Activated B cell treated with CpG ODN at 0.5 μM for 24 hours (primary cell): ENCODE measurements at regions not wholly inside any gene's neighbourhood (a gene's known extent, or its start where the extent isn't known, plus 50 kb on each side); places are given as distances from the start of the nearest gene placed in this dataset.

ENCODE experiments used
- ATAC-seq: fragments of 200-7000 bp; cut with Tn5 transposase; one replicate; pipeline ENCODE4 v1.10.0; 2021; ENCODE audit warnings: low read depth, mild to moderate bottlenecking, moderate library complexity
- CTCF ChIA-PET: fragments of 350-600 bp; sonication (Branson Sonifier 250); formaldehyde crosslinking; loops from one replicate; lab custom pipeline; 2021; ENCODE audit warnings: antibody characterized with exemption; lab: Charles Lee
- POLR2A ChIA-PET: fragments of 350-600 bp; sonication (Branson Sonifier 250); formaldehyde crosslinking; loops from one replicate; lab custom pipeline; 2021; ENCODE audit warnings: antibody characterized with exemption; lab: Charles Lee
- DNase-seq: peaks from one replicate; pipeline ENCODE4 v3.0.0; 2022
- H3K27ac Mint-ChIP-seq: one replicate; pipeline ENCODE4 v1.8.0; 2020; ENCODE audit warnings: mixed read lengths
- H3K27me3 Mint-ChIP-seq: one replicate; pipeline ENCODE4 v1.8.0; 2021; ENCODE audit warnings: mixed read lengths
- H3K36me3 Mint-ChIP-seq: one replicate; pipeline ENCODE4 v1.8.0; 2021; ENCODE audit warnings: low read depth, mixed read lengths
- H3K4me1 Mint-ChIP-seq: one replicate; pipeline ENCODE4 v1.8.0; 2021; ENCODE audit warnings: mixed read lengths
- H3K4me3 Mint-ChIP-seq: one replicate; pipeline ENCODE4 v1.8.0; 2020; ENCODE audit warnings: mild to moderate bottlenecking, mixed read lengths
- H3K9me3 Mint-ChIP-seq: one replicate; pipeline ENCODE4 v1.8.0; 2020; ENCODE audit warnings: mixed read lengths
- intact Hi-C: fragments of 100-400 bp; cut with micrococcal nuclease; formaldehyde crosslinking; loops from one replicate; pipeline ENCODE4 v1.15.1; 2024
- TF ChIP-seq, protein P1 (sequence below): fragments of 200-600 bp; IDR thresholded peaks from one replicate; pipeline ENCODE4 v1.8.0; 2022; ENCODE audit warnings: antibody characterized with exemption, mild to moderate bottlenecking

DNA sequence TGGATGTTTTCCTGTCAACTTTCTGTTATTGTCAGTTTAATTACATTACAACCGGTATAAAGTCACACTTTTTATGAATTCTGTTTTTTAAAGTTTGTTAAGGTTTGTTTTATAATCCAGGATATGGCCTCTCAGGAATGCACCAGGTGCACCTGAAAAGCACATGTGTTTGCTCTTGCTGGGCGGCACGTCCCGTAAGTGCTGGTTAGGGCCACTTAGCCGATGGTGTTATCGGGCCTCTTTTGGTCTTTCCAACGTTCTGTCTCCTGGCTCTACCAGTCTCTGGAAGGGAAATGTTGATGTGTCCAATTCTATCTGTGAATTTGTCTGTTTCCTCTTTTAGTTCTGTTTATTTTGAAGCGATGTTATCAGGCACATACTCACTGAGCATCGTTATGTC is 695.7 kb downstream of the BRD1 start:
- ATAC-seq (no peak), DNase-seq (no peak)
- Mint-ChIP-seq H3K4me3 (no peak overlapping the region), H3K4me1 (no peaks in the 10 kb centered on the region), H3K36me3 (no peaks in the 10 kb centered on the region), H3K27ac (no peak overlapping the region), H3K9me3 (no peaks in the 10 kb centered on the region), H3K27me3 (peaks cover 5% of the 10 kb centered on the region)
- intact Hi-C loops = no loop called here
- TF ChIP-seq, protein P1, sequence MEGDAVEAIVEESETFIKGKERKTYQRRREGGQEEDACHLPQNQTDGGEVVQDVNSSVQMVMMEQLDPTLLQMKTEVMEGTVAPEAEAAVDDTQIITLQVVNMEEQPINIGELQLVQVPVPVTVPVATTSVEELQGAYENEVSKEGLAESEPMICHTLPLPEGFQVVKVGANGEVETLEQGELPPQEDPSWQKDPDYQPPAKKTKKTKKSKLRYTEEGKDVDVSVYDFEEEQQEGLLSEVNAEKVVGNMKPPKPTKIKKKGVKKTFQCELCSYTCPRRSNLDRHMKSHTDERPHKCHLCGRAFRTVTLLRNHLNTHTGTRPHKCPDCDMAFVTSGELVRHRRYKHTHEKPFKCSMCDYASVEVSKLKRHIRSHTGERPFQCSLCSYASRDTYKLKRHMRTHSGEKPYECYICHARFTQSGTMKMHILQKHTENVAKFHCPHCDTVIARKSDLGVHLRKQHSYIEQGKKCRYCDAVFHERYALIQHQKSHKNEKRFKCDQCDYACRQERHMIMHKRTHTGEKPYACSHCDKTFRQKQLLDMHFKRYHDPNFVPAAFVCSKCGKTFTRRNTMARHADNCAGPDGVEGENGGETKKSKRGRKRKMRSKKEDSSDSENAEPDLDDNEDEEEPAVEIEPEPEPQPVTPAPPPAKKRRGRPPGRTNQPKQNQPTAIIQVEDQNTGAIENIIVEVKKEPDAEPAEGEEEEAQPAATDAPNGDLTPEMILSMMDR = no peak
- POLR2A ChIA-PET = no interaction called here
- CTCF ChIA-PET = no interaction called here

DNA sequence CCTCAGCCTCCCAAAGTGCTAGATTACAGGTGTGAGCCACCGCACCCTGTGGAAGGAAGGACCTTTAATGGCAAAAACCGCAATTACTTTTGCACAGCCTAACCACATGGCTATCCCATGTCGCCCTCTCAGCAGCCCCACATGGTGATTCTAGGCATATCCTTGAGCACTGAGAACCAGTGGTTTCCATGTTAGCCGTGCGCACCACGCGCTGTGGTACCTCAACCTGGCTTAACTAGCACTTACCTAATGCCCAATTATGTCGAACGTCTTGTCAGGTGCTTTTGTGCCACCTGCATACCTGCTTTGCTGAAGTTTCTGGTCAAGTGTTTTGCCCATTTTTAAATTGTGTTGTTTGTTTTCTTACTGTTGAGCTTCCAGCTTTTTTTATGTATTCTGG is 697.9 kb downstream of the BRD1 start:
- intact Hi-C loops = no loop called here
- DNase-seq = no peak
- peaks cover 3% of the 10 kb centered on the region for H3K27me3 Mint-ChIP-seq
- H3K27ac Mint-ChIP-seq = no peak overlapping the region
- TF ChIP-seq, protein P1 = no peak
- no peaks in the 10 kb centered on the region for H3K9me3 Mint-ChIP-seq
- no peaks in the 10 kb centered on the region for H3K4me1 Mint-ChIP-seq
- no peaks in the 10 kb centered on the region for H3K36me3 Mint-ChIP-seq
- H3K4me3 Mint-ChIP-seq = no peak overlapping the region
- ChIA-PET POLR2A (no interaction called here), CTCF (no interaction called here)
- no peak for ATAC-seq

DNA sequence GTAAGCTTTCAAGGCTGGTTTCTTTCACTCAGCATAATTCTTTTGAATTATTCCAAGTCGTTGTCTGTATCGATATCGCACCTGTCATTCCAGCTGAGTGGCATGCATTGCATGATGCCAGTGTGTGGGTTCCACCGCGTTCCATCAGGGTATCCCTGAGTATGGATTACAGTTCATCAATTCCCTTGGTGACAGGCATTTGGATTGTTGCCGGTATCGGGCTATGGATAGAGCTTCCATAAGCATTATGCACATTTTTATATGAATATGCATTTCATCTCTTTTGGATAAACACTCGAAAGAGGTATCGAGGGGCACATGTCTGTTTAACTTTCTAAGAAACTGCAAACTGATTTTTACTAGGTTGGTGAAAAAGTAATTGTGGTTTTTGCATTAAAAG is 698.8 kb downstream of the BRD1 start:
- Mint-ChIP-seq H3K27ac (no peak overlapping the region), H3K27me3 (peaks cover 3% of the 10 kb centered on the region), H3K4me3 (no peak overlapping the region), H3K4me1 (no peaks in the 10 kb centered on the region), H3K9me3 (no peaks in the 10 kb centered on the region), H3K36me3 (no peaks in the 10 kb centered on the region)
- TF ChIP-seq, protein P1 = no peak
- no peak for ATAC-seq
- no peak for DNase-seq
- ChIA-PET CTCF (no interaction called here), POLR2A (no interaction called here)
- intact Hi-C loops = no loop called here

DNA sequence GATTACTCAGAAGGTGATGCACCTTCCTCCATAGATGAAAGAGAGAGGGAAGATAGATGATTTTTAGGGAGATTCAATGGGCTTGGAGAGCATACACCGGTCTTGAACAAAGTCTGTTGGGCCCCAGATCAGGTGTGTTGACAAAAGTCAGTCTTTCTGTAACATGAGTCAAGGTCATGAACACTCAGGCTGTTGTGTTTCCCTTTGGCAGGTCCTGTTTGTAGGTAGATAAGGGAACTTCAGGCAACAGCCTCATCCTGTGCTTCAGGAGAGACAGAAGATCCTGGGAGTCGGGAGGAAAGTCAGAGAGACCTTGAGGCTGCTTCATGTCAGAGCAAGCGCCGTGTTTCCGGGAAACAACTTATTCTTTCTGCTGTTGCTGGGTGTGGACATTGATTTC is 703.1 kb downstream of the BRD1 start:
- no peak overlapping the region for H3K4me3 Mint-ChIP-seq
- TF ChIP-seq, protein P1 = no peak
- intact Hi-C loops = no loop called here
- H3K27ac Mint-ChIP-seq = no peak overlapping the region
- ATAC-seq (no peak), DNase-seq (no peak)
- no peaks in the 10 kb centered on the region for H3K36me3 Mint-ChIP-seq
- no peaks in the 10 kb centered on the region for H3K27me3 Mint-ChIP-seq
- CTCF ChIA-PET = no interaction called here
- no peaks in the 10 kb centered on the region for H3K4me1 Mint-ChIP-seq
- no peaks in the 10 kb centered on the region for H3K9me3 Mint-ChIP-seq
- POLR2A ChIA-PET = no interaction called here

DNA sequence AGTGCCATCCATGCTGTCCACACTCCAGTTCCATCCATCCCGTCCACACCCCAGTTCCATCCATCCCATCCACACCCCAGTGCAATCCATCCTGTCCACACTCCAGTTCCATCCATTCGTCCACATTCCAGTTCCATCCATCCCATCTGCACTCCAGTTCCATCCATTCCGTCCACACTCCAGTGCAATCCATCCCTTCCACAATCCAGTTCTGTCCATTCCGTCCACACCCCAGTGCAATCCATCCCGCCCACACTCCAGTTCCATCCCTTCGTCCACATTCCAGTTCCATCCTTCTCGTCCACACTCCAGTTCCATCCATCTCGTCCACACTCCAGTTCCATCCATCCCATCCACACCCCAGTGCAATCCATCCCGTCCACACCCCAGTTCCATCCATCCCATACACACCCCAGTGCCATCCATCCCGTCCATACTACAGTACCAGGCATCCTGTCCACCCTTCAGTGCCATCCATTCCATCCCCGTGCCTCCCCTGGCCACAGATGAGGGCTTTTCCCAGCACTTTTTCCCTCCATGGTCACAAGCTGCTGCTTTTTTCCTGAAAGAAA is 704.0 kb downstream of the BRD1 start:
- no peak for DNase-seq
- Mint-ChIP-seq H3K27ac (no peak overlapping the region), H3K9me3 (no peaks in the 10 kb centered on the region), H3K4me3 (no peak overlapping the region), H3K36me3 (no peaks in the 10 kb centered on the region), H3K27me3 (no peaks in the 10 kb centered on the region), H3K4me1 (no peaks in the 10 kb centered on the region)
- intact Hi-C loops = no loop called here
- CTCF ChIA-PET = no interaction called here
- TF ChIP-seq, protein P1 = no peak
- ATAC-seq = no peak
- POLR2A ChIA-PET = no interaction called here
